GM18499 (cell line): ENCODE measurements at regions not wholly inside any gene's neighbourhood (a gene's known extent, or its start where the extent isn't known, plus 50 kb on each side); places are given as distances from the start of the nearest gene placed in this dataset.

Experiments used
- ATAC-seq: cut with Tn5 transposase; IDR thresholded peaks from one replicate; pipeline ENCODE4 v1.9.1; 2021; ENCODE audit warnings: moderate number of reproducible peaks; ENCODE audit not compliant: insufficient read depth, unreplicated experiment

DNA sequence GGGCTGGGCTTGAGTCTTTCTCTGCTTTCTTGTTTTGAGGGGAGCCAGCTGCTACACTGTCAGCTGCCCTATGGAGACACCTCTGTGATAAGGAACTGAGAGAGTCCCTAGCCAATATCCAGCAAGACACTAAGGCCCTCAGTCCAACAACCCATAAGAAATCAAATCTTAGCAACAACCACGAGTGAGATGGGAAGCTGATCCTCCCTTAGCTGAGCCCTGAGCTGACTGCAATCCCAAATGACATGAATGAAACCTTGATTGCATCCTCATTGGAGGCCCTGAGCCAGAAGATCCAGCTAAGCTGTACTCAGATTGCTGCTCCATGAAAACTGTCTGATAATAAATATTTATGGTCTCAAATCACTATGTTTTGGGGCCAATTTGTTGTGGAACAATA, 302.1 kb upstream of the MME start:
- no peak for ATAC-seq

DNA sequence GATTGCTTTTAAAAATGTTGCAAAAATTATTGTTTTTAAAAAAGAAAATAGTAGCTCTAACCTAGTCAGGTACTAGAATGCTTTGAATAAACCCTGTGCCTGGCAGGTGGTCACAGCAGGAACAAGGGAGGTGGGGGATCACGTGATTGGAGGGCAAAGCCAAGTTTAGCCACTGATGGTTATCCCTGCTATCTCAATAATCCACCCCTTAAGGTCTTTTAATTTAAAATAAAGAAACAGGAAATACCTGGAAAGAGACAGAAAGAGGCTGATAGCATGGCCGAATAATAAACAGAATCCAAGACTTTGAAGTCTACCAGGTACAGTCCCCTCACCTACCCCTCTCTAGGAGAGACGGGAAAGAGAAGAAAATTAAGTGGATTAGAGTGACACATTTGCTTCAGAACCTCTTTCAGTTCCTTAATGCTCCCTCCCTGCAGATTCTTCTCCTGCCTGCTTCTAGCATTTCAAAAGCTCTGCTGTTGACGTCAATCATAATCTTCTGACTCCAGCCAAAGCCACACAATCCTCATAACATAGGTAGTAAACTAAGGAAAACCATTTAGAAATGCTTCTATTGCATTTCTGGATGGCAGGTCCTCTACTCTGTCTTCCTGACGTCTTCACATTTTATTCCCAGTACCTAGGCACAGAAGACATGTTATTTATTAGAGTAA, 303.4 kb upstream of the MME start:
- ATAC-seq: no peak

DNA sequence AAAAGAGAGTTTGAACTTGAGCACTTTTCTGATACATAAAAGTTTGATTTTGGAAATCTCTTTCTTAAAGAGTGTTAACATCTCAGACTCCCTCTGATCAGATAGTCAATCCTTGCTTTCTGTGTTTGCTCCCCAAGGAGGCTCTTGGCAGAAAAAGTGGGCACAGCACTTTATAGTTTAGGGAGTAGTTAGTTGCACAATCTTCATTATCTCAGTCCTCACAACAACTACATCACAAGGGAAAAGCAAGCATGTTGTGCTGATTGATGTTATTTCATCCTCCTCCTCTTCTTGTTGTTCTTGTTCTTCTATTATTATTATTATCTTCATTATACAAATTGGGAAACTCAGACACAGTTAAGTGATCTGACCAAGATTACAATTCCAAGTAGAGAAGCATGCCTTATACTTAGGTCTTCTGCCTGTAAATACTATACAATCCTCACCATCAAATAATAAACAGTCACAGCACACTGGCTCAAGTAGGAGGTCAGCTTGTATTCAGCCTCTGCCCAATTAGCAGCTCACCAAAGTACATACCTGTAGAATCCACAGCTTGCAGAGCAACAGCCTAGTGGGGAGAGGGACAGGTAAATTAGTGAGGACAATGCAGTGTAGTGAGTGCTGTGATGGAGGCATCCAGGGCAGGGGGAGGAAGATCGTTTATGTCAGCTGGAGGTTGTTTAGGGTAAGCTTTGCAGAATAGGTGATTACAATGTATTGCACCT, 304.1 kb upstream of the MME start:
- ATAC-seq: no peak

DNA sequence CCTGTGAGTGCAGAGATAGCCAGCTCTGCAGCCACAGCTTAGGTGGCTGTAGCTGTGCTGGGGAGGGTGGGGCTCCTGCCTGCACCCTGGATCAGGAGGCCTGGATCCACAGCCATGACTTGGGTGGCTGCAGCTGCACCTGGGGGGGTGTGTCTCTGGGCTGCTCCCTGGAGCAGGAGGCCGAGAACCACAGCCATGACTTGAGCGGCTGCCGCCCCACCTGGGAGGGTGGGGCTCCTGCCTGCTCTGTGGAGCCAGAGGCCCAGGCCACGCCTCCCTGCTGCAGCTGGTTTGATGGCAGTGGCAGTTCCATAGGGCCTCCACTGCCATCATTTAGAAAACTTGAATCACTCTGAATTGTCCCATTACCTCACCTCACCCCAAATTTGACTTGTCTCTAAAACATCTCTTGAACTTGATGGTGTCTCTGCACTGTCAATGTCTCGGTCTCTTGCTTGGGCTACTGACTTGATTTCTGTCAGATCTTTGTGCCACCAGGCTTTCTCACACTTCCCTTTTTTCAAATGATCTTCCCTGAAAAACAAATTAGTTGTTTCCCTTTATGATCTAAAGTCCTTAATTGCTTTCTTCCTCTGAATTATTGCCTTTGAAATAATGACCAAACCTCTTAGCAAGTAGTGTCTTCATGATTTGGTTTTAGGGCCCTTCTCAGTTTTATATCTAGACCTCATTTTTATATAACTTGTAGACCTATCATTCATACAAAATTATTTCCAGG, 313.2 kb upstream of the MME start:
- ATAC-seq: no peak

DNA sequence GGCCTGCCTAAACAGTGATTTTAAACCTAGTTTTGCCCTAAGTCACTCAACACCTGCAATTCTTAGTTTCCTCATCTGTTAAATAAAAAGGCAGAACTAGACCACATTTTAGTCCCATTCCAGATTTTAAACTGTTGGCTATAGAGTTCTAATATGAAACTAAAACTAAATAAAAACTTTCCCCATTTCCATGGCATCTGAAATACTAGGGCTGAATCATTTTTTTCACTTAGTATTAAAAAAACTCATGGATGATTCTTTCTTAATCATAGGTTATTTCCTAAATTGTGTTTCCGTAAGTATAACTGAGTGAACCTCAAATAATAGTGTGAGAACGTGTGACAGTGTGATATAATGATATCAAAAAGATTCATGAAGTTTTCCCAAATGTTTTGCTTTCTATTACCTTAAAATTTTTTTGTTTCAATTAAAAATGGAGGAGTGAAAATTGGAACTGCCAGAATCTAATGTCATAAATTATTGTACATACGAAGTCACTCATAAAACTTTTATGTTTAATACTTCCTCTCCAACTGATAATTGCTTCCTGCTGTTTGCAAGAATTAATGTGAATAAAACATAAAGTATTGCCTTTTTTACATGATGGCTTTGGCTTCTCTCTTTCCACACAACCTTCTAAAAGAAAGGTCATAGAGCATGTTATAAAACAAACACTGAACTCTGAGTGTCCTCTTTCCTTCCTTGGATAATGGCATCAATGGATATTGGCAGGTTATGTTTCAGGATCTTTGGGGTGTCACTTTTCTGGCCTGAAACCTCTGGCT, 315.1 kb upstream of the MME start:
- no peak for ATAC-seq

DNA sequence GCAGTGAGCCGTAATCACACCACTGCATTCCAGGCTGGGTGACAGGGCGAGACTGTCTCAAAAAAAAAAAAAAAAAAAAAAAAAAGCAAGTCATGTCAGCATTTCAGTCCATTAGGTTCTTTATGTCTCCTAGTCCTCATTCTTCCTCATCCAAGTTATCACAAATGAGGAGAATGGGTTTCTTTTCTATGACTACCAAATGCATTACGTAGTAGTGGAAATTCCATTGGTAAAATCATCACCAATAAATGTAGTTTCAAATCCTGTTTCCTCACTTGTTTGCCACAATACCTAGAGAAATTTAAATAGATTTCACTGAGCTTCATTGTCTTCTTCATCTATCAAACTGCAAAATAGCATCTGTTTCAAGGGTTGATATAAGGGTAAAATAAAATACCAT, 317.6 kb upstream of the MME start:
- no peak for ATAC-seq

DNA sequence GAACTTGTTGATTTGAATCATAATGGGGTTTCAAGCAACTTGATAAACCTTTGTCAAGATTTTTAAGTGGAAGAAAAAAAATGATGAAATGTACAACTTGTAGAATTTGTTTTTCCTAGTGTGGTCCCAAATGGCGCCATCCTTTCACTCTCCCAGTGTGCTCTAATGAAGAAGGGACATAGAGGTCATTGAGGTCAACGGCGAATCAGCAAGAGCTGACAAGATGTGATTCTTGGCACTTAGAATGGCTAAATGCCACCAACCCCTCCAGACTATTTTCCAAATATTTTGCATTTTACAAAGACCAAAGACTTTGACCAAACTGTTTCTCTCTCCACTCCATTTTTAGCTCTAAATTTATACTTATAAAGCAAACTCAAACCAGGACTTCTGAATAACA, 320.2 kb upstream of the MME start:
- no peak for ATAC-seq

DNA sequence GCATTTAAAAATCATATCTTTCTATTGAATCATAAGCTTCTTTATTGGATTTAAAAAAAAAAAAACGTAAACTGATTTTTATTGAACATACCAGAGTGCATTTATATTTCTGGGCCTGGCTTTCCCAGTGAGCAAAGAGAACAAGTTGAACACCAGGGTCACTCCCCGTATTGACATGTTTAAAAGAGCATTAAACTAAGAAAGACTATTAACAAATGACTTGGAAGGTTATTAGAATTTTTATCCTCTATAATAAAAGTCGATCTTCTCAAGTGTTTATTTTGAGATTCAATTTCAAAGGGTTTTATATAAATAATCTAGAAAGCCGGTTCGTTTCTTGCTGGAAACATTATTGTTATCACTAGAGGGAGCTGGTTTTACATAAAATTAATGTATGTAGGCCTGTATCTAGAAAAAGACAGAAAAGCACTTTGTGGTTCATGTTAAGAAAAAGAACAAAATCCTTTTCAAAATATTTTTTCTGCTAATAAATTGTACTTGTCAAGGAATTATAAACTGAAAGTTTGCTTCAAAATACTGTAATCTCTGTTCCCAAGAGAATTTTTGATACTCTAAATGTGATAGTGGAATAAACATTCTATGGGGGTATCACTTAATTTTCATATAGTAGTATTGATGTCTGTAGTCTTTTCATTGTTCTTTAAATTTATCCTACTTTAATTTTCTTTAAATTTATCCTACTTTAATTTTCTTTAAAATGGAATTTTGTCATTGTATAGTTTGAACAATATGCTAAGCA, 321.8 kb upstream of the MME start:
- no peak for ATAC-seq

DNA sequence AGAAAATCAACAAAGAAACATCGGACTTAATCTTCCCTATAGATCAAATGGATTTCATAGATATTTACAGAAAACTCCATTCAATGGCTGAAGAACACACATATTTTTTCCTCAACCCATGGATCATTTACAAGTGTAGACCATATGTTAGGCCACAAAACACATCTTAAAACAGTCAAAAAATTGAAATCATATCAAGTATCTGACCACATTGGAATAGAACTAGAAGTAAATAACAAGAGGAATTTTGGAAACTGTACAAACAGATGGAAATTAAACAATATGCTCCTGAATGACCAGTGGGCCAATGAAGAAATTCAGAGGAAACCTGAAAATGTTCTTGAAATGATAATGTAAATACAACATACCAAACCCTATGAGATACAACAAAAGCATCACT, 323.1 kb upstream of the GPR149 start:
- ATAC-seq: no peak

DNA sequence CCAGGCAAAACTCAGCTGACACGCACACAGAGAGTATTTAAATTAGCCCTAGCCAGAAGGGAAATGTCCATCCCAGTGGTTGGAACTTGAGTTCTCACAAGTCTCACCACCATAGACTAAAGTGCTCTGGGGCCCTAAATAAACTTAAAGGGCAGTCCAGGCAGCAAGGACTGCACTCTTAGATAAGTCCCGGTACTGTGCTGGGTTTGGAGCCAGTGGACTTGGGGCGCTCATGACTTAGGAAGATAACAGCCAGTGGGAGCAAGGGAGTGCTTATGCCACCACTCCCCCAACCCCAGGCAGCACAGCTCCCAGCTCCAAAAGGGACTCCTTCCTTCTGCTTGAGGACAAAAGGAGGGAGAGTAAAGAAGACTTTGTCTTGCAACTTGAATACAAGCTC, 319.5 kb upstream of the GPR149 start:
- ATAC-seq: no peak

DNA sequence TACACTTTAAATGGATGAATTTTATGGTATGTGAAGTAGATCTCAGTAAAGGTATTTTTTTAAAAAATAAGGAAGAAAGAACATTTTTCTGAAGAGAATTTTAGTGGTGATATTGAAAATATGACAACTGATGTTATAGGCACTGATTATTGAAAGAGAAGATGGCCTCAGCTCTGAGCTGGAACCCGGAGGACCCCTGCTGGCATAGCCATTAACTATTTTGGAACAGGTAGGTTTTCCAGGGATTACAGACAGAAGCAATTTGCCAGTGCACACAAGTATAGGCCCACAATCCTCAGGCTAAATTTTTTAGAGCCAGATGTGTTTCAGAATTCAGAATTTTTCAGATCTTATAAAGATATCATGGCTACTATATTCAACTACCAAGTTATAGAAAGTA, 315.9 kb upstream of the GPR149 start:
- no peak for ATAC-seq

DNA sequence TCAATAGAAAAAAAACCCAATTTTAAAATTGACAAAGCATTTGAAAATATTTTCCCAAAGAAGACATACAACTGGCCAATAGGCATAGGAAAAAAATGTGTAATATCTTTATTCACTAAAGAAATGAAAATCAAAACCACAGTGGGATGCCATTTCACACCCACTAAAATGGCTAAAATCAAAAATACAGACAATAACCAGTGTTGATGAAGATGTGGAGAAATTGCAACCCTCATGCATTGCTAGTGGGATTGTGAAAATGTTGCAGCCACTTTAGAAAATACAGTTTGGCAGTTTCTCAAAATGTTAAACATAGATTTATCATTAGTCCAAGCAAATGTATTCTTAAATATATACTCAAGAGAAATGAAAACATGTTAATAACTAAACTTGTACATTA, 315.1 kb upstream of the GPR149 start:
- ATAC-seq: no peak

DNA sequence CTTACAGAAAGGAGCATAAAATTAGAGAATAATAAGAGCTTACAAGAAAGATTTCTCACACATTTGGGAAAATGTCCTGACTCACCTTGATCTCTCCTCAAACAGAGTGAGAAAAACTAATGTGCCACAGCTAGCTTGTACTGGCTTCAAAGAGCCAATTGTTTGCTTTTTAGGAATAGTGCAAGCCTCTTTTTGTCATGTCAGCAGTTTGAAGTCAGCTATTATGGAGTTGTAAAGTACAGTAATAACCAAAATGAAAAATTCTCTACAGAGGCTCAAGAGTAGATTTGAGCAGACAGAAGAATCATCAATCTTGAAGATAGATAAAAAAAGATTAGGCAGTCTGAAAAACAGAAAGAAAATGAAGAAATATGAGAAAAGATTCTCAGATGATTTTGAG, 313.4 kb upstream of the GPR149 start:
- ATAC-seq: no peak

DNA sequence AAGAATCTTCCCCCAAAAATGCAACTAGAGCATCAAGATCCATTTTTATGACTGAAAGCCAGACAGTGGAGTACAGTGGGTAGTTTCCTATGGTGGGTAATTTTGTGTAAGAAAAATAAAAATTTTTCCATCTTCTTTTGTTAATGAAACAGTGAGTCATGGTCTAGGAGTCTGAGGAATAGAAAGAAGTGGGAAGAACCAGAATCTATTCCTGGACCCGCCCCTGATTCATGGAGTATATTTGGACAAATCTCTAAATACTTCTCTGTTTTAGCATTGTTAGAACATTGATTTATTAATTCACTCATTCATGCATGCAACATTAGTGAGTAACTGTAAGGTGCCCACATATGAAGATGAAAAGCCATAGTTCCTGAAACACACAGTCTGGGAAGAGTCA, 304.5 kb upstream of the GPR149 start:
- ATAC-seq: no peak

DNA sequence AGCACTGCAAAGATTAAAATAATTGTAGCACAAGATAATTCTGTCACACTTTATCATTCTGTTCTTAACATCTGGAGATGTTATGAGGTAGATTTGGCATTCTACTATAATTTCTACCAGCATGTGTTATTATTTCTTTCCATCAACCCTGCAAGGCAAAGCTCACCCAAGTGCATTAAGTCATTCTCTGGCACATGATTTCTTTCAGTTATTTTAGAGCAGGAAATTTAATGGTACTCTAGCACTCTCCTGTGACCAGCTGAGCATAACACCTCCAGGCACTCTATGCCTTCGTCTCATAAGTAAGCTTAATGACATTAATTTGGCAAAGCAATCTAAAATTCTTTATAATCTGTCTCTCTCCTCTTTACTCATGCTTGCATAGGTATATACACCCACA, 300.2 kb upstream of the GPR149 start:
- no peak for ATAC-seq

DNA sequence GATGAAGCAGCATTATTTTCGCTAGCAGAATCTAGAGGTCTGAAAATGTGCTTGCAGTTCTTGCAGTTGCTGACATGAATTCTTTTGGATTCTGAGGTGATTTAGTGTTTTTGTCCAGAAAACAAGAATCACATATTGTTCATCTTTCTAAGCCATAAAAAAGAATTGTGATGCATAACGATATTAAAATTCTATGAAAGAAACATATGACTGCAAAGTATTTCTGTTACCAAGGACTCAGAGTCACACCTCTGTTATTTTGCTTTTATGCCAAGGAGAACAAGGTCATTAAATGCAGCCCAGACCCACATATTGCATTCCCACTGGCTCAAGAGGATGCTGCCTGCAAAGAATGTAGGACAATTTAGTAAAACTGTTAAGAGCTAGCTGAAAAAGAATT, 299.8 kb upstream of the GPR149 start:
- no peak for ATAC-seq

DNA sequence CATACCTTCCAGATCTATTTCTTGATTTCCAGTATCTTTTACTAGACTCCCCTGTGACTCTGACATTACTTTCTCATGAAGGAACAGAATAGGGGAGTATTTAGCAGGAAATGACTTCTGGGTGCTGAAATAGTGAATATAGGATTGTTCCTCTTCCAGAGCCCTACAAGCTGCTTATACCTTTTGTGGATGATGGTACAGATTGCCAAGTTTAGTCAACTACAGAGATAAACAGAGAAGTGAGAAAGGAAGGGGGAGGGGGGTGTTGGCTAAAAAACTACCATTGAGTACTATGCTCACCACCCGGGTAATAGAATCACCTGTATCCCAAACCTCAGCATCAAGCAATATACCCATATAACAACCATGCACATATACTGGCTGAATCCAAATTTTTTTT, 298.3 kb upstream of the GPR149 start:
- no peak for ATAC-seq

DNA sequence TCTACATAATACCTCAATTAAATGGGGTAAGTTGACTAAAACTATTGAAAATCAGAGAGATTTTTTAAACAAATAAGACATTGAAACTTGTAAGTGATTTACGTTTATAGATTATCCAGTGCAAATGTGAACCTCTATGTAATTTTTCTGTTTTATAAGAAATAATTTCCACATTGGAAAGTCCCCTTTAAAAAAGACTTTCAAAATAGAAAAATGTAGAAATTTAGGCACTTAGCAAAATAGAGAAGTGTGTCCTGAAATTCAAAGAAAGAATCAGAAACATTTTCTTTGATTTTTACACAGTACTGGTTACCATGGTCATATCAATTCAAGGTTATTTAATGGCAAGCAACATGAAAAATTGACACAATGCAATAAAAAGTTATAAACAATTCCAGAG, 290.9 kb upstream of the GPR149 start:
- ATAC-seq: no peak

DNA sequence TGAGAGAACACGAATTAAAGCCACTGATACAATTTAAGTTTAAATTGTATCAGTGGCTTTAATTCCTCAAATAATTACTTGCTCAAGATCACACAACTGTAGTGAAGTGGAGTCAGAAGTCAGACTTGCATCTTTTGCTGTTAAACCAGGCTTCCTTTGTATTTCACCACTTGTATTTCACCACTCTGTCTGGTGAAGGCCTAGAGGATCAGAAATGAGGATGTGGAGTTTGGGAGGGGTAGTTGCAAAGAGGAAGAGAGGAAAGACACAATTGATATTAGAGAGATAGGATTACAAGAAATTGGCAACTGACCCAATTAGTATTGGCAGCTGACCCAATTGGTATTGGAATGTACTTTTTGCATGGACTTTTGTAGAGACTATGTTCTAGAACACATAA, 288.1 kb upstream of the GPR149 start:
- ATAC-seq: no peak

DNA sequence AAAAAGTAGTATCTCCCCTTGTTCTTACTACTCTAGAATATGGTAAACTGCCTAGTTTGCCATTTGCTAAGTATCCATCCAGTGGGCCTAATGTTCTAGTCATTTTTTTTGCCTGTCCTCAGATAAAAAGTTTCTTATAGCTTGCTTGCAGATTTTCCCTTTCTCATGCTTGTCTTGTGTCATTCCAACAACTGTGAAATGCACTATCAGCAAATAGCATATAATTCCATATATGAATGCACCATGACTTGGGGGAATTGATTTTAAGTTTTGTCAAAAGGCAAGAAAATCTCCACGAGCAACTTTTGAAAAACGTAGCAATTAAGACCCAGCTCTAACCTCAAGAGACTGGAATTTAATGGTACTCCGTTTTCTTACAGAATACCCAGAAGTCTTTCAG, 286.2 kb upstream of the GPR149 start:
- ATAC-seq: no peak
